GM23338 (cell line): ENCODE measurements at regions not wholly inside any gene's neighbourhood (a gene's known extent, or its start where the extent isn't known, plus 50 kb on each side); places are given as distances from the start of the nearest gene placed in this dataset.
A peak's percentile ranks its signal among the peaks of the same experiment; 100 is the strongest.

Source experiments
- ATAC-seq: fragments of 200-7000 bp; cut with Tn5 transposase; 3 replicates; pipeline ENCODE4 v1.9.1; 2020
- DNase-seq: peaks from one replicate; pipeline ENCODE4 v3.0.0-alpha.2; 2015; ENCODE audit warnings: low spot score
- H2AFZ ChIP-seq: fragments of 200-600 bp; sonication (generic); 2 replicates; pipeline ENCODE4 v1.8.0; 2016; ENCODE audit warnings: antibody characterized with exemption, mild to moderate bottlenecking, moderate library complexity
- H3F3A ChIP-seq: fragments of 200-600 bp; sonication (generic); replicated peaks from 2 replicates; pipeline ENCODE4 v1.8.0; 2017; ENCODE audit warnings: antibody characterized with exemption, mixed run types, low read depth
- H3K27ac ChIP-seq: fragments of 200-600 bp; sonication (generic); 2 replicates; pipeline ENCODE4 v1.6.1; 2016; ENCODE audit warnings: low read depth
- H3K27me3 ChIP-seq: fragments of 200-600 bp; sonication (generic); 2 replicates; pipeline ENCODE4 v1.8.0; 2016; ENCODE audit warnings: mild to moderate bottlenecking, mixed run types, moderate library complexity; ENCODE audit not compliant: insufficient read depth
- H3K36me3 ChIP-seq: fragments of 200-600 bp; sonication (generic); 2 replicates; pipeline ENCODE4 v1.8.0; 2016; ENCODE audit warnings: mild to moderate bottlenecking; ENCODE audit not compliant: insufficient read depth
- H3K4me1 ChIP-seq: fragments of 200-600 bp; sonication (generic); 2 replicates; pipeline ENCODE4 v1.8.0; 2016; ENCODE audit warnings: mild to moderate bottlenecking, moderate library complexity; ENCODE audit not compliant: insufficient read depth
- H3K4me2 ChIP-seq: fragments of 200-600 bp; sonication (generic); 2 replicates; pipeline ENCODE4 v1.7.1; 2017; ENCODE audit warnings: mixed run types
- H3K4me3 ChIP-seq: fragments of 200-600 bp; sonication (generic); 2 replicates; pipeline ENCODE4 v1.6.1; 2016; ENCODE audit warnings: mixed run types
- H3K79me2 ChIP-seq: fragments of 200-600 bp; sonication (generic); replicated peaks from 2 replicates; pipeline ENCODE4 v1.8.0; 2017; ENCODE audit warnings: mild to moderate bottlenecking; ENCODE audit not compliant: insufficient read depth
- H3K9me2 ChIP-seq: fragments of 200-600 bp; sonication (generic); 2 replicates; pipeline ENCODE4 v1.8.0; 2017; ENCODE audit not compliant: insufficient read depth
- H4K20me1 ChIP-seq: fragments of 200-600 bp; sonication (generic); replicated peaks from 2 replicates; pipeline ENCODE4 v1.8.0; 2017; ENCODE audit warnings: mild to moderate bottlenecking; ENCODE audit not compliant: insufficient read depth
- H3K27ac Mint-ChIP-seq: 2 replicates; pipeline ENCODE4 v1.8.0; 2020; ENCODE audit warnings: inconsistent platforms, mild to moderate bottlenecking, moderate library complexity, mixed read lengths
- H3K27me3 Mint-ChIP-seq: 3 replicates; pipeline ENCODE4 v1.8.0; 2022; ENCODE audit warnings: low read depth, mild to moderate bottlenecking, moderate library complexity, mixed read lengths, inconsistent platforms; ENCODE audit not compliant: insufficient read depth, poor library complexity
- H3K36me3 Mint-ChIP-seq: 3 replicates; pipeline ENCODE4 v1.8.0; 2021; ENCODE audit warnings: low read depth, mild to moderate bottlenecking, inconsistent platforms, moderate library complexity, mixed read lengths
- H3K4me1 Mint-ChIP-seq: 3 replicates; pipeline ENCODE4 v1.8.0; 2020; ENCODE audit warnings: mild to moderate bottlenecking, inconsistent platforms, mixed read lengths
- H3K4me3 Mint-ChIP-seq: 3 replicates; pipeline ENCODE4 v1.8.0; 2021; ENCODE audit warnings: moderate library complexity, mild to moderate bottlenecking, inconsistent platforms, mixed read lengths
- H3K9me3 Mint-ChIP-seq: 3 replicates; pipeline ENCODE4 v1.8.0; 2020; ENCODE audit warnings: moderate library complexity, mild to moderate bottlenecking, inconsistent platforms, mixed read lengths
- CREB1 ChIP-seq: fragments of 250-450 bp; sonication (Bioruptor Pico); IDR thresholded peaks from 2 replicates; pipeline ENCODE4 v1.5.0; 2020; ENCODE audit warnings: low read depth, mild to moderate bottlenecking, moderate library complexity
- EZH2phosphoT487 ChIP-seq: fragments of 200-600 bp; sonication (generic); IDR thresholded peaks from one replicate; pipeline ENCODE4 v1.8.1; 2018; ENCODE audit warnings: antibody characterized with exemption; ENCODE audit not compliant: unreplicated experiment
- JUNB ChIP-seq: IDR thresholded peaks from one replicate; pipeline ENCODE4 v1.6.1; 2016; ENCODE audit warnings: antibody characterized with exemption; ENCODE audit not compliant: unreplicated experiment
- NANOG ChIP-seq: IDR thresholded peaks from 2 replicates; pipeline ENCODE4 v1.6.1; 2016; ENCODE audit warnings: antibody characterized with exemption, borderline replicate concordance
- POLR2AphosphoS5 ChIP-seq: IDR thresholded peaks from 2 replicates; pipeline ENCODE4 v1.6.1; 2016; ENCODE audit warnings: antibody characterized with exemption, low read depth
- STAT1 ChIP-seq: IDR thresholded peaks from one replicate; pipeline ENCODE4 v1.6.1; 2016; ENCODE audit warnings: antibody characterized with exemption; ENCODE audit not compliant: unreplicated experiment
- ZNF114 ChIP-seq: fragments of 250-450 bp; sonication (Bioruptor Pico); IDR thresholded peaks from 2 replicates; pipeline ENCODE4 v1.5.0; 2020; ENCODE audit warnings: mild to moderate bottlenecking, moderate library complexity
- ZNF331 ChIP-seq: fragments of 250-450 bp; sonication (Bioruptor Pico); IDR thresholded peaks from 2 replicates; pipeline ENCODE4 v1.5.0; 2020; ENCODE audit warnings: low read depth, mild to moderate bottlenecking, moderate library complexity
- TF ChIP-seq, protein P1 (sequence below): fragments of 250-450 bp; sonication (Bioruptor Pico); IDR thresholded peaks from 2 replicates; pipeline ENCODE4 v1.5.0; 2020; ENCODE audit warnings: mild to moderate bottlenecking, moderate library complexity
- TF ChIP-seq, protein P2 (sequence below), 2 experiments: fragments of 200-600 bp in 1 of 2; sonication (generic) in 1 of 2; conservative IDR thresholded peaks; 2 replicates each; pipeline versions ENCODE4 v1.5.1 to v1.6.1; 2016 to 2017; ENCODE audit warnings: antibody characterized with exemption in 2 of 2, low read depth in 2 of 2, mild to moderate bottlenecking in 2 of 2, moderate library complexity in 1 of 2
- TF ChIP-seq, protein P3 (sequence below): IDR thresholded peaks from one replicate; pipeline ENCODE4 v1.6.1; 2018; ENCODE audit warnings: antibody characterized with exemption; ENCODE audit not compliant: unreplicated experiment

DNA sequence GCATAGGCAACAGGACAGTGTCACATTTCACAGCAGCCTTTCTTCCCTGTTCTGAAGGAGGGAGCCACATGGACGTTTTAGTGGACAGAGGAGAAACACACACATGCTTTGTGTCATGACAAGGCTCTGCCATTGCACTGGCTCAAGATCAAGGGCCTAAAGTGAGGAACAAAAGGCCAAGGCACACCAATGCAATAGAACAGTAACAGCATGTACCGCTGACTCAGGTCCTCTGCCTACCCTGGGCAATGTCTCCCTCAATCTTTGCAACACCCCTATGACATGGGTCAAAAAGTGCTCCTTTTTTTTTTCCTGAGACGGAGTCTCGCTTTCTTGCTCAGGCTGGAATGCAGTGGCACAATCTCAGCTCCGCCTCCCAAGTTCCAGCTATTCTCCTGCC lies 57.8 kb upstream of the SDK1 start:
- no peak overlapping the region for H3K27ac ChIP-seq
- no peak overlapping the region for H3K4me2 ChIP-seq
- H3K4me3 ChIP-seq: no peak overlapping the region
- no peak for DNase-seq
- no peaks in the 10 kb centered on the region for H3K36me3 Mint-ChIP-seq
- H3K79me2 ChIP-seq: no peaks in the 10 kb centered on the region
- ATAC-seq: no peak
- H3K4me1 Mint-ChIP-seq: peaks cover 9% of the 10 kb centered on the region; the same call in 2 of the 3 replicates
- H3K9me2 ChIP-seq: 0 out of 2 replicates have a peak, but pooled peaks cover 4% of the 10 kb centered on the region
- H2AFZ ChIP-seq: peak overlapping the region; percentile 47; the same call in 1 of the 2 replicates
- H3K9me3 Mint-ChIP-seq: no peaks in the 10 kb centered on the region
- no peaks in the 10 kb centered on the region for H3K4me1 ChIP-seq
- no peaks in the 10 kb centered on the region for H3K36me3 ChIP-seq
- no peaks in the 10 kb centered on the region for H4K20me1 ChIP-seq
- TF ChIP-seq CREB1 (CRISPR knock-in tag) (no peak), NANOG (no peak), STAT1 (no peak), JUNB (no peak), ZNF331 (CRISPR knock-in tag) (no peak), EZH2phosphoT487 (no peak), ZNF114 (CRISPR knock-in tag) (no peak), POLR2AphosphoS5 (no peak)
- TF ChIP-seq, protein P1, sequence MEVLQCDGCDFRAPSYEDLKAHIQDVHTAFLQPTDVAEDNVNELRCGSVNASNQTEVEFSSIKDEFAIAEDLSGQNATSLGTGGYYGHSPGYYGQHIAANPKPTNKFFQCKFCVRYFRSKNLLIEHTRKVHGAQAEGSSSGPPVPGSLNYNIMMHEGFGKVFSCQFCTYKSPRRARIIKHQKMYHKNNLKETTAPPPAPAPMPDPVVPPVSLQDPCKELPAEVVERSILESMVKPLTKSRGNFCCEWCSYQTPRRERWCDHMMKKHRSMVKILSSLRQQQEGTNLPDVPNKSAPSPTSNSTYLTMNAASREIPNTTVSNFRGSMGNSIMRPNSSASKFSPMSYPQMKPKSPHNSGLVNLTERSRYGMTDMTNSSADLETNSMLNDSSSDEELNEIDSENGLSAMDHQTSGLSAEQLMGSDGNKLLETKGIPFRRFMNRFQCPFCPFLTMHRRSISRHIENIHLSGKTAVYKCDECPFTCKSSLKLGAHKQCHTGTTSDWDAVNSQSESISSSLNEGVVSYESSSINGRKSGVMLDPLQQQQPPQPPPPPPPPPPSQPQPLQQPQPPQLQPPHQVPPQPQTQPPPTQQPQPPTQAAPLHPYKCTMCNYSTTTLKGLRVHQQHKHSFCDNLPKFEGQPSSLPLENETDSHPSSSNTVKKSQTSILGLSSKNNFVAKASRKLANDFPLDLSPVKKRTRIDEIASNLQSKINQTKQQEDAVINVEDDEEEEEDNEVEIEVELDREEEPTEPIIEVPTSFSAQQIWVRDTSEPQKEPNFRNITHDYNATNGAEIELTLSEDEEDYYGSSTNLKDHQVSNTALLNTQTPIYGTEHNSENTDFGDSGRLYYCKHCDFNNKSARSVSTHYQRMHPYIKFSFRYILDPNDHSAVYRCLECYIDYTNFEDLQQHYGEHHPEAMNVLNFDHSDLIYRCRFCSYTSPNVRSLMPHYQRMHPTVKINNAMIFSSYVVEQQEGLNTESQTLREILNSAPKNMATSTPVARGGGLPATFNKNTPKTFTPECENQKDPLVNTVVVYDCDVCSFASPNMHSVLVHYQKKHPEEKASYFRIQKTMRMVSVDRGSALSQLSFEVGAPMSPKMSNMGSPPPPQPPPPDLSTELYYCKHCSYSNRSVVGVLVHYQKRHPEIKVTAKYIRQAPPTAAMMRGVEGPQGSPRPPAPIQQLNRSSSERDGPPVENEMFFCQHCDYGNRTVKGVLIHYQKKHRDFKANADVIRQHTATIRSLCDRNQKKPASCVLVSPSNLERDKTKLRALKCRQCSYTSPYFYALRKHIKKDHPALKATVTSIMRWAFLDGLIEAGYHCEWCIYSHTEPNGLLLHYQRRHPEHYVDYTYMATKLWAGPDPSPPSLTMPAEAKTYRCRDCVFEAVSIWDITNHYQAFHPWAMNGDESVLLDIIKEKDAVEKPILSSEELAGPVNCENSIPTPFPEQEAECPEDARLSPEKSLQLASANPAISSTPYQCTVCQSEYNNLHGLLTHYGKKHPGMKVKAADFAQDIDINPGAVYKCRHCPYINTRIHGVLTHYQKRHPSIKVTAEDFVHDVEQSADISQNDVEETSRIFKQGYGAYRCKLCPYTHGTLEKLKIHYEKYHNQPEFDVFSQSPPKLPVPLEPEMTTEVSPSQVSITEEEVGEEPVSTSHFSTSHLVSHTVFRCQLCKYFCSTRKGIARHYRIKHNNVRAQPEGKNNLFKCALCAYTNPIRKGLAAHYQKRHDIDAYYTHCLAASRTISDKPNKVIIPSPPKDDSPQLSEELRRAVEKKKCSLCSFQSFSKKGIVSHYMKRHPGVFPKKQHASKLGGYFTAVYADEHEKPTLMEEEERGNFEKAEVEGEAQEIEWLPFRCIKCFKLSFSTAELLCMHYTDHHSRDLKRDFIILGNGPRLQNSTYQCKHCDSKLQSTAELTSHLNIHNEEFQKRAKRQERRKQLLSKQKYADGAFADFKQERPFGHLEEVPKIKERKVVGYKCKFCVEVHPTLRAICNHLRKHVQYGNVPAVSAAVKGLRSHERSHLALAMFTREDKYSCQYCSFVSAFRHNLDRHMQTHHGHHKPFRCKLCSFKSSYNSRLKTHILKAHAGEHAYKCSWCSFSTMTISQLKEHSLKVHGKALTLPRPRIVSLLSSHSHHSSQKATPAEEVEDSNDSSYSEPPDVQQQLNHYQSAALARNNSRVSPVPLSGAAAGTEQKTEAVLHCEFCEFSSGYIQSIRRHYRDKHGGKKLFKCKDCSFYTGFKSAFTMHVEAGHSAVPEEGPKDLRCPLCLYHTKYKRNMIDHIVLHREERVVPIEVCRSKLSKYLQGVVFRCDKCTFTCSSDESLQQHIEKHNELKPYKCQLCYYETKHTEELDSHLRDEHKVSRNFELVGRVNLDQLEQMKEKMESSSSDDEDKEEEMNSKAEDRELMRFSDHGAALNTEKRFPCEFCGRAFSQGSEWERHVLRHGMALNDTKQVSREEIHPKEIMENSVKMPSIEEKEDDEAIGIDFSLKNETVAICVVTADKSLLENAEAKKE (CRISPR knock-in tag): no peak
- TF ChIP-seq, protein P2, sequence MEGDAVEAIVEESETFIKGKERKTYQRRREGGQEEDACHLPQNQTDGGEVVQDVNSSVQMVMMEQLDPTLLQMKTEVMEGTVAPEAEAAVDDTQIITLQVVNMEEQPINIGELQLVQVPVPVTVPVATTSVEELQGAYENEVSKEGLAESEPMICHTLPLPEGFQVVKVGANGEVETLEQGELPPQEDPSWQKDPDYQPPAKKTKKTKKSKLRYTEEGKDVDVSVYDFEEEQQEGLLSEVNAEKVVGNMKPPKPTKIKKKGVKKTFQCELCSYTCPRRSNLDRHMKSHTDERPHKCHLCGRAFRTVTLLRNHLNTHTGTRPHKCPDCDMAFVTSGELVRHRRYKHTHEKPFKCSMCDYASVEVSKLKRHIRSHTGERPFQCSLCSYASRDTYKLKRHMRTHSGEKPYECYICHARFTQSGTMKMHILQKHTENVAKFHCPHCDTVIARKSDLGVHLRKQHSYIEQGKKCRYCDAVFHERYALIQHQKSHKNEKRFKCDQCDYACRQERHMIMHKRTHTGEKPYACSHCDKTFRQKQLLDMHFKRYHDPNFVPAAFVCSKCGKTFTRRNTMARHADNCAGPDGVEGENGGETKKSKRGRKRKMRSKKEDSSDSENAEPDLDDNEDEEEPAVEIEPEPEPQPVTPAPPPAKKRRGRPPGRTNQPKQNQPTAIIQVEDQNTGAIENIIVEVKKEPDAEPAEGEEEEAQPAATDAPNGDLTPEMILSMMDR (conservative IDR thresholded peaks at IDR 0.05; ENCODE audit: low read depth in 2 of 2): no peak
- TF ChIP-seq, protein P3, sequence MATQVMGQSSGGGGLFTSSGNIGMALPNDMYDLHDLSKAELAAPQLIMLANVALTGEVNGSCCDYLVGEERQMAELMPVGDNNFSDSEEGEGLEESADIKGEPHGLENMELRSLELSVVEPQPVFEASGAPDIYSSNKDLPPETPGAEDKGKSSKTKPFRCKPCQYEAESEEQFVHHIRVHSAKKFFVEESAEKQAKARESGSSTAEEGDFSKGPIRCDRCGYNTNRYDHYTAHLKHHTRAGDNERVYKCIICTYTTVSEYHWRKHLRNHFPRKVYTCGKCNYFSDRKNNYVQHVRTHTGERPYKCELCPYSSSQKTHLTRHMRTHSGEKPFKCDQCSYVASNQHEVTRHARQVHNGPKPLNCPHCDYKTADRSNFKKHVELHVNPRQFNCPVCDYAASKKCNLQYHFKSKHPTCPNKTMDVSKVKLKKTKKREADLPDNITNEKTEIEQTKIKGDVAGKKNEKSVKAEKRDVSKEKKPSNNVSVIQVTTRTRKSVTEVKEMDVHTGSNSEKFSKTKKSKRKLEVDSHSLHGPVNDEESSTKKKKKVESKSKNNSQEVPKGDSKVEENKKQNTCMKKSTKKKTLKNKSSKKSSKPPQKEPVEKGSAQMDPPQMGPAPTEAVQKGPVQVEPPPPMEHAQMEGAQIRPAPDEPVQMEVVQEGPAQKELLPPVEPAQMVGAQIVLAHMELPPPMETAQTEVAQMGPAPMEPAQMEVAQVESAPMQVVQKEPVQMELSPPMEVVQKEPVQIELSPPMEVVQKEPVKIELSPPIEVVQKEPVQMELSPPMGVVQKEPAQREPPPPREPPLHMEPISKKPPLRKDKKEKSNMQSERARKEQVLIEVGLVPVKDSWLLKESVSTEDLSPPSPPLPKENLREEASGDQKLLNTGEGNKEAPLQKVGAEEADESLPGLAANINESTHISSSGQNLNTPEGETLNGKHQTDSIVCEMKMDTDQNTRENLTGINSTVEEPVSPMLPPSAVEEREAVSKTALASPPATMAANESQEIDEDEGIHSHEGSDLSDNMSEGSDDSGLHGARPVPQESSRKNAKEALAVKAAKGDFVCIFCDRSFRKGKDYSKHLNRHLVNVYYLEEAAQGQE: no peak
- H3F3A ChIP-seq: no peaks in the 10 kb centered on the region
- no peaks in the 10 kb centered on the region for H3K27me3 ChIP-seq
- peaks cover 9% of the 10 kb centered on the region for H3K27me3 Mint-ChIP-seq
- no peak overlapping the region for H3K4me3 Mint-ChIP-seq
- no peak overlapping the region for H3K27ac Mint-ChIP-seq
